HUES64 (cell line): ENCODE measurements at regions not wholly inside any gene's neighbourhood (a gene's known extent, or its start where the extent isn't known, plus 50 kb on each side); places are given as distances from the start of the nearest gene placed in this dataset.
A peak's percentile ranks its signal among the peaks of the same experiment; 100 is the strongest.

Source experiments
- H3K27ac ChIP-seq: 2 replicates; pipeline ENCODE4 v1.7.0; 2013; ENCODE audit warnings: low read depth, low read length, inconsistent platforms
- H3K27me3 ChIP-seq: 2 replicates; pipeline ENCODE4 v1.6.1; 2013; ENCODE audit warnings: mild to moderate bottlenecking, low read length; ENCODE audit not compliant: insufficient read depth
- H3K36me3 ChIP-seq: 2 replicates; pipeline ENCODE4 v1.6.1; 2013; ENCODE audit warnings: mild to moderate bottlenecking, low read length; ENCODE audit not compliant: insufficient read depth
- H3K4me1 ChIP-seq: 2 replicates; pipeline ENCODE4 v1.6.1; 2013; ENCODE audit warnings: mild to moderate bottlenecking, low read length, moderate library complexity; ENCODE audit not compliant: insufficient read depth
- H3K4me3 ChIP-seq: 2 replicates; pipeline ENCODE4 v1.5.1; 2013; ENCODE audit warnings: mild to moderate bottlenecking, low read length, moderate library complexity
- H3K9ac ChIP-seq: 2 replicates; pipeline ENCODE4 v1.6.1; 2013; ENCODE audit warnings: mild to moderate bottlenecking, low read depth, low read length
- H3K9me3 ChIP-seq: 2 replicates; pipeline ENCODE4 v1.6.1; 2013; ENCODE audit warnings: low read depth, low read length; ENCODE audit not compliant: insufficient read depth
- whole genome bisulfite sequencing: fragments of 150-250, 120-280 bp; methylation state at CpG from one replicate; pipeline ENCODE4 v1.1.7; 2013; ENCODE audit warnings: missing lambda C conversion rate; 5-methylcytosine and 5-hydroxymethylcytosine counted together

- H3K9ac ChIP-seq: no peak overlapping the region
- no peak overlapping the region for H3K27ac ChIP-seq
- 92% methylated on average over 1 of the region's 2 CpGs for WGBS
Measured at GRCh38 chr10:60666221-60666620, 112.1 kb upstream of the CDK1 start.

DNA sequence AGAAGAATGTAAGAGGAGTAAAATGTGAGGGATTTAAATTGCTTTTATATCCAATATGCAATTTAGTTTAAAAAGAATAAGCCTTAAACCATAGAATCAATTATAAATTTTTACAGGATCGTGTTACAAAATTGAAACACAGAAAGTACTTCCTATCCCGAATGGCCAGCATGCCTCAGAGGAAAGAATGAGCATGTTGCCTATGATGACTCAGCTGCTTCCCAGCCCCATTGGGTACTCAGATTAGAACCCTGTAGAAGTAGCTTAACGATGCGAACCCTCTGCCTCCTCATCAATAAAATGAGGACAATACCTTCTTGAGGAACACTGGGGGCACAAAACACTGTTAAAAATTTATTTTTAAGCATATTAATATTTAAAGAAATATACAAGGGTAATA is 113.4 kb upstream of the CDK1 start:
- Histone ChIP-seq H3K9me3 (no peaks in the 10 kb centered on the region), H3K4me3 (no peak overlapping the region), H3K9ac (no peak overlapping the region), H3K36me3 (no peaks in the 10 kb centered on the region), H3K27me3 (no peaks in the 10 kb centered on the region), H3K27ac (no peak overlapping the region), H3K4me1 (peaks cover 45% of the 10 kb centered on the region)
- 59% methylated on average over 4 of the region's 4 CpGs for WGBS

More at GRCh38 chr10:60666221-60666620, 112.1 kb upstream of the CDK1 start:
- Histone ChIP-seq H3K27me3 (no peaks in the 10 kb centered on the region), H3K9me3 (no peaks in the 10 kb centered on the region), H3K36me3 (no peaks in the 10 kb centered on the region), H3K4me3 (no peak overlapping the region), H3K4me1 (peaks cover 40% of the 10 kb centered on the region)

- no peak overlapping the region for H3K27ac ChIP-seq
- H3K27me3 ChIP-seq: no peaks in the 10 kb centered on the region
- no peaks in the 10 kb centered on the region for H3K36me3 ChIP-seq
- no peak overlapping the region for H3K4me3 ChIP-seq
- no peak overlapping the region for H3K9ac ChIP-seq
- no peaks in the 10 kb centered on the region for H3K9me3 ChIP-seq
- 87% methylated on average over 7 of the region's 7 CpGs for WGBS
- H3K4me1 ChIP-seq: peaks cover 45% of the 10 kb centered on the region
Measured at GRCh38 chr10:60663850-60664249, 114.4 kb upstream of the CDK1 start.

DNA sequence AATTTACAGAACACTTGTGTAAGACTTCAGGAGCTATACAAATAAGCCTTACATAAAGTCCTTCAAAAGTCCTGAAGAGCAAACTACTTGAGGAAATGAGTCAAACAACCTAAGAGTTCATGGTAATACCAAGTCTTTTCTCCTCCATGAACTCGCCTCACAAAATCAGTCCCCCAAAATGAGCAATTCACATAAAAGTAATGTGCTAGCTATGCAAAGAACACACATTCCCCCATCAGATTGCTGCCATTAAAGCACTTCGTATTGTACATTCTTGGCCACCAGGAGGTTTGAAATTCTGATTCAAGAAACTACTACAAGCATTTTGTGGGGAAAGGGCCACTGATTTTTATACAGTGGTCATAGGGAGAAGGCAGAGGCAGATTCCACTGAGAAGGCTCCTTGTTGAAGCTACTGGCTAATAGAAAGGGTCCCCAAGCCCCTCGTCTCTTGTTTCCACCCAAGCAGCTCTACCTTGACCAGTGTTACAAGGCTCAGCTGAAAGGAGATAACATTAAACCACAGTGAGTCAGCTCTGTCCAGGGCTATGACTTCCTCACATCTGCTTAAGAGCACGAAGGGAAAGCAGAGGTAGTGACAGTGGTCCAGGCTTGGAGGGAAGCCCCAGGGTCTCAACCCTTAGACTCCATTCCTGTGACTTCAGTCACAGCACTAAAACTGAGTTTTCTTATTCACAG is 115.2 kb upstream of the CDK1 start:
- Histone ChIP-seq H3K9ac (no peak overlapping the region), H3K27ac (no peak overlapping the region), H3K4me1 (peaks cover 45% of the 10 kb centered on the region), H3K9me3 (0 out of 2 replicates have a peak, but pooled peaks cover under 1% of the 10 kb centered on the region), H3K4me3 (no peak overlapping the region), H3K36me3 (no peaks in the 10 kb centered on the region), H3K27me3 (no peaks in the 10 kb centered on the region)
- WGBS: 85% methylated on average over 4 of the region's 4 CpGs

DNA sequence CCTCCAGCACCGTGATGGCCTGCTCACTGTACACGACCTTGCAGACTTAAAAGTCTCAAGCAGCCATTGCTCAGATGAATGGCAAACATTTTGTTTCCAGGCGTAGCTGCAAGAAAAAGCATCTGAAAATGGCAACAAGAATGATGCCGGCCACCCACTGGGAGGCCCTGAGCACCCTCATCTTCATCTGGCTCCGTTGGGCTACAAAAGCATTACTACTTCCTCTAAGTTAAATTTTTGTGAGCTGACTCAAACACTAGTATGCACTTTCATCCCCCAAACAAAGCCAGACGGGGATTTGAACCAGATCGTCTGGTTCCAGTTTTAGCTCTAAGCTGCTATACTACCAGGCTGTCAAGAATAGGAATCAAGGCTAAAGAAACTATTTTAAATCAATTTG is 116.6 kb upstream of the CDK1 start:
- WGBS: 56% methylated on average over 7 of the region's 7 CpGs
- Histone ChIP-seq H3K4me3 (no peak overlapping the region), H3K4me1 (peaks cover 50% of the 10 kb centered on the region), H3K27me3 (no peaks in the 10 kb centered on the region), H3K27ac (peak overlapping the region; percentile 24; the same call in 1 of the 2 replicates), H3K9ac (no peak overlapping the region), H3K36me3 (no peaks in the 10 kb centered on the region), H3K9me3 (0 out of 2 replicates have a peak, but pooled peaks cover 3% of the 10 kb centered on the region)

DNA sequence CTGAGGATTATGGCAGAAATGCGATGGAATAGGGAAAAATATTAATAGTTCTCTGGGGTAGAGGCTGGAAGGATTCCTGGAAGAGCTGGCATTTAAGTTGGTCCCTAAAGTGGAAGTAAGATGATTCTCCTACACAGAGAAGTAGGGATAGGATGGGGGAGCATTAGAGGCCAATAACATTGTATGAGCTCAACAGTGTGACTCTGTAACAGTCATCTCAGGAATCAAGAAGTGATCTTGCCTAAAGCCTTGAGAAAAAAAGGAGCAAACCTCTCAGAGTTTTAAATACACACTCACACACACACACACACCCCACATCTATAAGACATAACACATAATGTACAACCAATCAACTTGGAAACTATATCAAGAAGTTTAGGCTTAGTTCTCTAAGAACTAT is 117.7 kb upstream of the CDK1 start:
- 90% methylated on average over 1 of the region's 1 CpG for WGBS
- Histone ChIP-seq H3K4me3 (no peak overlapping the region), H3K27ac (no peak overlapping the region)

DNA sequence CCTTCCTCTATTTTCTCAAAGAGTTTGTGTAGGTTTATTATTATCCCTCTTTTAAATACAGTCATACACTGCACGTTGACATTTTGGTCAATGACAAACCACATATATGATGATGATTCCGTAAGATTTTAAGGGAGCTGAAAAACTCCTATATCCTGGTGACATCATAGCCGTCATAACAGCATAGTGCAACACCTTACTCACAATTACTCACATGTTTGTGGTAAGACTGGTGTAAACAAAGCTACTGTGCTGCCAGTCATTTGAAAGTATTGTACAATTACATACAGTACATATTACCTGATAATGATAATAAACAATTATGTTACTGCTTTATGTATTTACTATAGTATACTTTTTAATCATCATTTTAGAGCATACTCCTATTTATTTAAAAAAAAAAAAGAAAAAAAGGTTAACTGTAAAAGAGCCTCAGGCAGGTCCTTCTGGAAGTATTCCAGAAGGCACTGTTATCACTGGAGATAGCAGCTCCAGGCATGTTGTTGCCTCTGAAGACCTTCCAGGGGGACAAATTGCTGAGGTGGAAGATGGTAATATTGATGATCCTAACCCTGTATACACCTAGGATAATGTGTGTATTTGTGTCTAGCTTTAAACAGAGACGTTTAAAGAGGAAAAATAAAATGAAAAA is 123.3 kb upstream of the CDK1 start:
- no peaks in the 10 kb centered on the region for H3K36me3 ChIP-seq
- WGBS: 63% methylated on average over 3 of the region's 4 CpGs
- H3K27ac ChIP-seq: no peak overlapping the region
- H3K4me1 ChIP-seq: peaks cover 23% of the 10 kb centered on the region
- H3K4me3 ChIP-seq: no peak overlapping the region
- no peak overlapping the region for H3K9ac ChIP-seq
- H3K27me3 ChIP-seq: no peaks in the 10 kb centered on the region
- H3K9me3 ChIP-seq: 0 out of 2 replicates have a peak, but pooled peaks cover 3% of the 10 kb centered on the region

More for the DNA sequence above, 117.7 kb upstream of the CDK1 start:
- Histone ChIP-seq H3K4me1 (peaks cover 50% of the 10 kb centered on the region), H3K9me3 (0 out of 2 replicates have a peak, but pooled peaks cover 3% of the 10 kb centered on the region), H3K27me3 (no peaks in the 10 kb centered on the region), H3K36me3 (no peaks in the 10 kb centered on the region), H3K9ac (no peak overlapping the region)

DNA sequence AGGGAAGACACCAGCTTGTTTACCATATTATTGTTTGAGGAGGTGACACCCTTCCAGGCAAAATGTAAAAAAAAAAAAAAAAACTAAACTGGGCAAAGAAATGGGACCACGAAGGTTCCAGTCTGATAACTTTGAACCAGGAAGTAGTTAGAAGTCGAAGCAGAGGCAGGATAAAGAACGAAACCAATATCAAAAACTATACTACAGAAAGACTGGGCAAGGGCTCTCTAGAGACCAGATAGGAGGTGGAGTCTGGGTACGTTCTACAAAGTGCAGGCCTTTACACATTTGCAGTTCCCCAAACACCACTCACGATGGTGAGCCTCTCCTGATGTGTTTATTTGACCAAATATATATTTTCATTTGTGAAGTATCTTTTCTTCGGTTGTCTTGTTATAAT is 125.7 kb upstream of the CDK1 start:
- H3K9ac ChIP-seq: no peak overlapping the region
- H3K4me3 ChIP-seq: no peak overlapping the region
- no peaks in the 10 kb centered on the region for H3K9me3 ChIP-seq
- 85% methylated on average over 3 of the region's 6 CpGs for WGBS
- H3K27ac ChIP-seq: no peak overlapping the region
- H3K36me3 ChIP-seq: no peaks in the 10 kb centered on the region
- H3K27me3 ChIP-seq: no peaks in the 10 kb centered on the region
- H3K4me1 ChIP-seq: peaks cover 36% of the 10 kb centered on the region

DNA sequence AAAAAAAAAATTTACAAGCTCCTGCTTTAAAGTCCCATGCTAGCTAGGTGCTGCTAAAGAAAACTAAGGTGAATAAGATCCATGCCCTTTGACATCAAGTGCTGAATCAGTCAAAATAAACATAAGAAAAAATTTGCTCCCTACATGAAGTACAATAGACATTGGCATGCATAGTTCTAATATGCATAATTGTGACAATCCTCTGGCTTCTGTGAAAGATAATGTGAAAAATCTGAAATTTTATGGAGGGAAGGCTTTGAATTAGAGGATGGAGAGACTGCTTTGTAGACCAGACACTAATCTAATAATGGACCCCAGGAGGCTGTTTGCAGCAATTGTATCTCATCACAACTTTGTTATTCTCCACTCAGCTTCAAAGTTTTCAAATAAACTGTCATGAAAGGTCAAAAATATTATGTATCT is 127.9 kb upstream of the CDK1 start:
- no peak overlapping the region; the same call in 1 of the 2 replicates for H3K27ac ChIP-seq
- no peaks in the 10 kb centered on the region for H3K36me3 ChIP-seq
- H3K4me3 ChIP-seq: no peak overlapping the region
- H3K4me1 ChIP-seq: peaks cover 31% of the 10 kb centered on the region
- no peak overlapping the region for H3K9ac ChIP-seq
- no peaks in the 10 kb centered on the region for H3K27me3 ChIP-seq
- no peaks in the 10 kb centered on the region for H3K9me3 ChIP-seq

- Histone ChIP-seq H3K36me3 (no peaks in the 10 kb centered on the region), H3K9me3 (no peaks in the 10 kb centered on the region), H3K4me3 (no peak overlapping the region), H3K9ac (no peak overlapping the region), H3K4me1 (peaks cover 35% of the 10 kb centered on the region), H3K27me3 (no peaks in the 10 kb centered on the region), H3K27ac (no peak overlapping the region)
- WGBS: 72% methylated on average over 3 of the region's 4 CpGs
Measured at GRCh38 chr10:60649485-60650377, 128.5 kb upstream of the CDK1 start.

GRCh38 chr10:60648761-60649160 is 129.5 kb upstream of the CDK1 start:
- Histone ChIP-seq H3K9me3 (no peaks in the 10 kb centered on the region), H3K27me3 (no peaks in the 10 kb centered on the region), H3K4me3 (no peak overlapping the region), H3K4me1 (peaks cover 40% of the 10 kb centered on the region), H3K9ac (no peak overlapping the region), H3K36me3 (no peaks in the 10 kb centered on the region), H3K27ac (no peak overlapping the region)
- WGBS: 91% methylated on average over 2 of the region's 2 CpGs
